ENCODE measurements at regions not wholly inside any gene's neighbourhood (a gene's known extent, or its start where the extent isn't known, plus 50 kb on each side); places are given as distances from the start of the nearest gene placed in this dataset.

DNA sequence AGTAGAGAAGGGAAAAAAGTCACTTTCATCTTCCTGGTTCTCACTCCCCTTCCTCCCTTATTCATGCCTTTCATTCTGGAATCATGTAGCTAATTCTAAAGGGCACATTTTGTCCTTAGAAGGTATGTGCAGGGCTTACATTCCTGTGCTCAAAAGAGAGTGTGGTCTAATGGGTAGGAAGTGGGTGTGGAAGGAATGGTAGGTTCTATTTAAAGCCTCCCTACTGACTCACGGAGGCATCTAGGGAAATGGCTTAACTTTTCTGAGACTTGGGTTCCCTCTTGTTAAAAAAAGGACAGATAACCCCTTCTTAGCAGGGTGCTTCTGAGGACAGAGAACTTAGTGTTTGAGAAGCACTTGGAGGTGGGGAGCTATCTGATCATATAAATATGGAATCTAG is 249.3 kb upstream of the DUSP10 start:
- no peaks in the 10 kb centered on the region for H3K27me3 ChIP-seq
- no peak overlapping the region for H3K27ac ChIP-seq
- no peaks in the 10 kb centered on the region for H3K4me1 ChIP-seq (ENCODE audit: control insufficient read depth in 1 of 2, insufficient read depth in 1 of 2, low read depth in 1 of 2, low read length in 1 of 2)

DNA sequence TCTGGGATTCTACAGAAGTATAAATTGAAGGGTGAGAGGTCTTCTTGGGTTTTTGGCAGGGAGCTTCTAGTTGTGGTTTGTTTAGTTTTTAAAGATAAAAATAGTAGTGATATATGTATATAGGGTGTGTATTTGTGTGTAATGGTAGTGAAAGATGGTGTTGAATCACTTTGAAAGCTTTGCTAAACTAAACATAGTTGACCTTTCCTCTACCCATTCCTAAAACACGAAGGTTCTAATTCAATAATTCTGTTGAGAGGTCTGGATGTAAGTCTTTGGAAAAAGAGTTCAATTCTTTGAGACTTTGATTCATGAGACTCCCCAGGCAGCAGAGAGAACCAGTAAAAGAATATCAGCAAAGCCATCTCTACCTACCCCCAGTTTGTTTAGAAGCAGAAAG is 247.9 kb upstream of the DUSP10 start:
- H3K4me3 ChIP-seq (ENCODE audit: low read depth in 1 of 2, low read length in 1 of 2) = no peak overlapping the region
- no peak overlapping the region for H3K27ac ChIP-seq
- H3K27me3 ChIP-seq = no peaks in the 10 kb centered on the region
- TF ChIP-seq, protein P1, sequence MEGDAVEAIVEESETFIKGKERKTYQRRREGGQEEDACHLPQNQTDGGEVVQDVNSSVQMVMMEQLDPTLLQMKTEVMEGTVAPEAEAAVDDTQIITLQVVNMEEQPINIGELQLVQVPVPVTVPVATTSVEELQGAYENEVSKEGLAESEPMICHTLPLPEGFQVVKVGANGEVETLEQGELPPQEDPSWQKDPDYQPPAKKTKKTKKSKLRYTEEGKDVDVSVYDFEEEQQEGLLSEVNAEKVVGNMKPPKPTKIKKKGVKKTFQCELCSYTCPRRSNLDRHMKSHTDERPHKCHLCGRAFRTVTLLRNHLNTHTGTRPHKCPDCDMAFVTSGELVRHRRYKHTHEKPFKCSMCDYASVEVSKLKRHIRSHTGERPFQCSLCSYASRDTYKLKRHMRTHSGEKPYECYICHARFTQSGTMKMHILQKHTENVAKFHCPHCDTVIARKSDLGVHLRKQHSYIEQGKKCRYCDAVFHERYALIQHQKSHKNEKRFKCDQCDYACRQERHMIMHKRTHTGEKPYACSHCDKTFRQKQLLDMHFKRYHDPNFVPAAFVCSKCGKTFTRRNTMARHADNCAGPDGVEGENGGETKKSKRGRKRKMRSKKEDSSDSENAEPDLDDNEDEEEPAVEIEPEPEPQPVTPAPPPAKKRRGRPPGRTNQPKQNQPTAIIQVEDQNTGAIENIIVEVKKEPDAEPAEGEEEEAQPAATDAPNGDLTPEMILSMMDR (IDR thresholded peaks at IDR 0.05) = no peak
- H3K4me1 ChIP-seq (ENCODE audit: control insufficient read depth in 1 of 2, insufficient read depth in 1 of 2, low read depth in 1 of 2, low read length in 1 of 2) = no peaks in the 10 kb centered on the region
- no peaks in the 10 kb centered on the region for H3K9me3 ChIP-seq
- no peaks in the 10 kb centered on the region for H3K36me3 ChIP-seq

More for the DNA sequence above, 249.3 kb upstream of the DUSP10 start:
- H3K9me3 ChIP-seq = no peaks in the 10 kb centered on the region
- H3K36me3 ChIP-seq = no peaks in the 10 kb centered on the region
- no peak overlapping the region for H3K4me3 ChIP-seq (ENCODE audit: low read depth in 1 of 2, low read length in 1 of 2)
- TF ChIP-seq, protein P1 (IDR thresholded peaks at IDR 0.05) = no peak

DNA sequence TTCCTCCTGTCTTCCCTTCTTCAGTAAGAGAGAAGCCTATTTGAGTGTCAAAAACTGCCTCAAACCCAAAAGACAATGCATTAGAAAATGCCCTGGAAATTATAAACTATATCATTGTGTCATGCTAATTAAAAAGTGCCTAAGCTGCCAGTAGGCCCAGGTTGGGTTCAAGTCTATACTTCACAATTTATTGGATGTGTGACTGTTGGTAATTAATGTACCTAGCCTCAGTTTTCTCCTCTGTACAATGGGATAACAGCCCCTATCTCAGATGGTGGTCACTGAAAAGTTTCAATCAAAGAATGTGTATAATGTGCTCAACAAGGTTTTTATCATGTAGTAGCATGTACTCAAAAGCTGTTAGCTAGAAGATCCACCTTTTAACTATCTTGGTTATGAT is 246.9 kb upstream of the DUSP10 start:
- Histone ChIP-seq H3K4me1 (ENCODE audit: control insufficient read depth in 1 of 2, insufficient read depth in 1 of 2, low read depth in 1 of 2, low read length in 1 of 2) (no peaks in the 10 kb centered on the region), H3K9me3 (no peaks in the 10 kb centered on the region), H3K27ac (no peak overlapping the region), H3K4me3 (ENCODE audit: low read depth in 1 of 2, low read length in 1 of 2) (no peak overlapping the region), H3K36me3 (no peaks in the 10 kb centered on the region), H3K27me3 (no peaks in the 10 kb centered on the region)
- TF ChIP-seq, protein P1 (IDR thresholded peaks at IDR 0.05) = no peak

DNA sequence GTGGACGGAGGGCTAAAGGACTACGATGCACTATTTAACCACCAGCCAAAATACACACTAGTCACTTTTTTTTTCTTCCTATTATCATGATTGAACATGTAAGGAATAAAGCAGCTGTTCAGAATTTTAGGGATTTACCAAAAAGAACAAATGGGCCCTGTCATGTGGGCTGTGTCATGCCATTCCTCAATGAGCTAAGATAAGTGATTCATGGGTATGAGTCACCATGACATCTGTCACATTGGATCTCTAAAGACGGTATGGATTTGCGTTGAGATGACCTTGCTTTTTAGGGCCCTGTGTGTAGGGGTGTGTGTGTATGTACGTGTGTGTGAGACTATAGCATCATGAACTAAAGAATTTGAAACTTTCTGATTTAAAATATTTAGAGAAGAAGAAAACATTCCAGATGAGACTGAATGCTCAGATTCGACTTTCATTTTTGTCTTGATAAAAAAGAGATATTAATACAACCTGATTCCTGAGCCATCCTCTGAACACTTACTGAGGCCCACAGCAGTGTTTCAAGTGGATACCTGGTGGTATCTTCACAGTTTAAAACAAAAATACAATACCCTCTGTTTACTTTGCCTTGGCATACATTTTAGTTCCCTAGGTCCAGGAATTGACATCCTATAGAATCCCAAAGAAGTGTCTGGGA is 246.1 kb upstream of the DUSP10 start:
- Histone ChIP-seq H3K9me3 (no peaks in the 10 kb centered on the region), H3K4me3 (ENCODE audit: low read depth in 1 of 2, low read length in 1 of 2) (no peak overlapping the region), H3K27ac (no peak overlapping the region), H3K36me3 (no peaks in the 10 kb centered on the region), H3K27me3 (no peaks in the 10 kb centered on the region), H3K4me1 (ENCODE audit: control insufficient read depth in 1 of 2, insufficient read depth in 1 of 2, low read depth in 1 of 2, low read length in 1 of 2) (no peaks in the 10 kb centered on the region)
- TF ChIP-seq, protein P1 (IDR thresholded peaks at IDR 0.05) = no peak

DNA sequence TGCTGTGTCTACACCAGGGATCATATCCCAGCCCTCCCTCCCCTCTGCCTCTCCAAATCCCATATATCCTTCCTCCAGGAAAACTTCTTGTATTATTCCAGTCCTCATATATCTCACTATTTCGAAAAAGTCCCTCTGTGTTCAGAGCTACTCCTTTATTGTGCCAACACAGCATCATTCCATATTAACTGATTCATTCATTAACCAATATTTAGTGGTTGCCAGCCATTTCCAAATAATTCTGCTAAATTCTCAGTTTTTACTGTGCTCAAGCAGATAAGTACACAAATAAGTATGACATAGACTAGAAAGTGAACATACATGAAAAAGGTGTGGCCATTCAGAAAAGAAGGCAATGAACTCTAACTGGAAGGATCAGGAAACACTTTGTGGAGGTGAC is 241.6 kb upstream of the DUSP10 start:
- TF ChIP-seq, protein P1 (IDR thresholded peaks at IDR 0.05) = no peak
- H3K4me3 ChIP-seq (ENCODE audit: low read depth in 1 of 2, low read length in 1 of 2) = no peak overlapping the region
- H3K27me3 ChIP-seq = no peaks in the 10 kb centered on the region
- H3K27ac ChIP-seq = no peak overlapping the region
- H3K9me3 ChIP-seq = no peaks in the 10 kb centered on the region
- H3K4me1 ChIP-seq (ENCODE audit: control insufficient read depth in 1 of 2, insufficient read depth in 1 of 2, low read depth in 1 of 2, low read length in 1 of 2) = no peaks in the 10 kb centered on the region
- H3K36me3 ChIP-seq = no peaks in the 10 kb centered on the region

Measured in neutrophil (primary cell).